Stimulated activated CD8-positive, alpha-beta memory T cell treated with anti-CD3 and anti-CD28 coated beads, Interleukin-7, amount 100 ng/mL, for 24 hours (primary cell): ENCODE measurements at regions not wholly inside any gene's neighbourhood (a gene's known extent, or its start where the extent isn't known, plus 50 kb on each side); places are given as distances from the start of the nearest gene placed in this dataset.

ENCODE experiments used
- DNase-seq: peaks from one replicate; pipeline ENCODE4 v3.0.0-alpha.2; 2020; ENCODE audit warnings: low read depth

DNA sequence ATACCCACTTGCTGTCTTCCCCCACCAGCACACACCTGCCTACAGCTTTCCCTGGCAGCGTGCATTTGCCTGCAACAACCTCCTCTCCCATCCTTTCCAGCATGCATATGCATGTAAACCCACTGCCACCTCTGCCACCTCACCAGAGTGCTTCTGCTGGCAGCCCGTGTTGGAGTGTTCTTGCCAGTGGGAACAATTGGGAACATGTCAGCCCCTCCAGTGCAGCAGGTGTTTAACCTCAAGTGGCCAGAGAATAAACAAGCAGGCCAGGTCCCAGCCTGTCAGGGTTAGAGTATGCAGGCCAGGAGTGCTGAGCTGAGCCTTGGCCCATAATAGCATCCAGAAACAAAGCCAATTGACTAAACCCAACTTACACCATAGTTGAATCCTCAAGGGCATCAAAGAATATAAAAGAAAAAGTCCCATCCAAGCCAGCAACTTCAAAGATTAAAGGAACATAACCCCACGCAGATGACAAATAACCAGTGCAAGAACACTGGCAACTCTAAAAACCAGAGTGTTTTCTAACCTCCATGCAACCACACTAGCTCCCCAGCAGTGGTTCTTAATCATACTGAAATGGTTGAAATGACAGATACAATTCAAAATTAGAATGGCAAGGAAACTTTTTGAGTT is 1212.1 kb upstream of the CITED2 start:
- no peak for DNase-seq

- DNase-seq, result no peak
Measured at GRCh38 chr6:140581601-140582000, 1207.2 kb upstream of the CITED2 start.

DNA sequence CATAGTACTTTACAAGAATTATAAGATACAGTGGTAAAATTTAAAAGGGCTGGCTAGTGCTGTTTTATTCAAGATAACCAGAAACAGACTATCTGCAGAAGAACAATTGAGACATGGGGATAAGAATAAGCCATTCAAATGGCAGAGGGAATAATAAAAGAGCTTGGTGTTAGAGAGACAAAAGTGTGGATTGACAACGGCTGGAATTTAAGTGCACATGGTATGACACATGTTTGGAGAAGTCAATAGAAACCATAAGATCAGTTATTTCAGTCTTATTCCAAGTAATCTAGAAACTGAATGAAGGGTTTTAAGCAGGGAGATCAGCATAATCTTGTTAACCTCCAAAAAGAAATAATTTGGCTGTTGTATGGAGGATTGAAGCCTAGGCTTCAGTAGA is 1205.5 kb upstream of the CITED2 start:
- DNase-seq, result no peak

GRCh38 chr6:140576004-140576555 is 1201.6 kb upstream of the CITED2 start:
- DNase-seq, result no peak

GRCh38 chr6:140572867-140573266 is 1198.4 kb upstream of the CITED2 start:
- no peak for DNase-seq

GRCh38 chr6:140572129-140572528 is 1197.7 kb upstream of the CITED2 start:
- no peak for DNase-seq

DNA sequence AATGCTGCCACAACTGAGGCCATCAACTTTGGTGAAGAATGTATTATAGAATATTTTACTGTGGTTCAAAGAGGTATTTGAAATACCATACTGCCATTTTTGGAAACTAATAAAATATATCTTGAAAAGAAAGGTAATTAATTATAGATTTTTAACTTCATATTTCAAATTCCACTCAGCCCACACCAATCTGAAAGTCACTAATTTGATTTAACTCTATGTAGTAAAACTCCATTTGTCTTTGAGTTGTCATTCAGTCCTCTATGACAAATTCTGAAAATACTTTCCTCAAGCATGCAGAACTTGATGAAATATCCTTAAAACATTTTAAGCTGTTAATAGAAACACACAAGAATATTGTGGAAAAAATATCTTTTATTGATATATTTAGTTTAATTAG is 1196.7 kb upstream of the CITED2 start:
- no peak for DNase-seq

GRCh38 chr6:140567466-140567865 is 1193.0 kb upstream of the CITED2 start:
- DNase-seq, result no peak

- DNase-seq, result no peak
Measured at GRCh38 chr6:140566781-140567277, 1192.4 kb upstream of the CITED2 start.

- no peak for DNase-seq
Measured at GRCh38 chr6:140563728-140564127, 1189.3 kb upstream of the CITED2 start.

GRCh38 chr6:140561701-140562100 is 1187.3 kb upstream of the CITED2 start:
- no peak for DNase-seq

DNA sequence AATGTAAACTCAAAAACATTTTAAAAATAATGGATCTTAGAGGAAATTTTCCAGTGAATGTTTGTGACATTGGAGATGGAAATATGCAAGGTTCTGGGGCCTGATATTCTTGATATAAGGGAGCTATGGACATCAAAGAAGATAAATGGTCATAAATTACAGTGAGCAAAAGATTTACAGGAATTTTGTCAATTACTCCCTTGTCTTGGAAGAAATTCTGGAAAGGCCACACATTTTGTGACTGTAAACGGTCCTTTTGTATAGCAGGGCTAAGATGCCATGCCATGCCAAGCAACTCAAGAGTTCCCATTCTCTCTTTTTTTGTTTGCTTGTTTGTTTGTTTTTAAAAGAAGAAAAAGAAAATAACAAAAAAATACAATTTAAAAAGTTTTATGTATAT is 1186.2 kb upstream of the CITED2 start:
- DNase-seq, result no peak

DNA sequence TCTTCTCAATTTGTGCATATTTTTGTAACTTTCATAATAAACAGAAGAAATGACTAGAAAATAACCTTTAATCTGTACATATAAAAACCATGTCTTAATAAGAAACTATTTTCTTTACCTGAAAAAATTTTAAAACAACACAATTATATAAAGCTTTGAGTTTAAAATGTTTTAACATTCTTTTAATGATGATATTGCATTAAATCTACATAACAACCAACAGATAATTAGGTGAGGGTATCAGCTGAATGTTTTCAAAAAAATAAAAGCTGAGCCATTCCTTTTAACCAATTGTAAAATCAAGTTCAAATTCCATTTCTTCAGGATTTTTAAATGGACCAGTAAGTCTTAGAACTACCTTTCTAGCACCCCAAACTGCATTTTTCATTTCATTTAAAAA is 1185.0 kb upstream of the CITED2 start:
- no peak for DNase-seq

DNA sequence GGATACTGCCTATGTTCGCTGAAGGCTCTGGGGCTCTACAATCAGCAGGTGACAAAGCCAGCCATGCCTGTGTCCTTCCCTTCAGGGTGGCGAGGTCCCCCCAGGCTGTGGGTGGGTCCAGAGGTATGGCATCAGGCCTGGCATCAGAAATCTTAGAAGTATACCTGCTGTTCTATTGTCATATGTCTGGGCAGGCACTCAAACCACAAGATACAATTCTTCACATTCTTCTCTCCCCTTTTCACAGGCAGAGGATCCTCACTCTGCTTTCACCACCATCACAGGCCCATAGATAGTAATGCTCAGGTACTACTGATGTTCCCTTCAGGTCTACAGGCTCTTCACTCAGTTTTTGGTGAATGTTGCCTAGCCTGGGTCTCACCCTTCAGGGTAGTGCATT is 1180.0 kb upstream of the CITED2 start:
- no peak for DNase-seq

- DNase-seq, result no peak
Measured at GRCh38 chr6:140548366-140548765, 1173.9 kb upstream of the CITED2 start.

DNA sequence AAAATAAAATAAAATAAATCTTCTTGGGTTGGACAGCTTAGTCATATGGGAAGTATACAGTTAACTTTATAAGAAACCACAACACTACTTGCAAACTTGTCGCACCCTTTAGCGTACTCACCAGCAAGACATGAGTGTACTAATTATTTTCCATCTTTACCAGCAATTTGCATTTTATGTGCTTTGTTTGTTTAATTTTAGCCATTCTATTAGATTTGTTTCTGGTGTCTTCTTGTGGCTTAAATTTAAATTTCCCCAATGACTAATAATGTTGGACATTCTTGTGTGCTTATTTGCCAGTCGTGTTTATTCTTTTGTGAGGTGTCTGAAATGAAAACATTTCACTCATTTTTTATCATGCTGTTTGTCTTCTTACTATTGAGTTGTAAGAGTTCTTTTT is 1172.2 kb upstream of the CITED2 start:
- DNase-seq, result no peak

- no peak for DNase-seq
Measured at GRCh38 chr6:140544431-140544830, 1170.0 kb upstream of the CITED2 start.

DNA sequence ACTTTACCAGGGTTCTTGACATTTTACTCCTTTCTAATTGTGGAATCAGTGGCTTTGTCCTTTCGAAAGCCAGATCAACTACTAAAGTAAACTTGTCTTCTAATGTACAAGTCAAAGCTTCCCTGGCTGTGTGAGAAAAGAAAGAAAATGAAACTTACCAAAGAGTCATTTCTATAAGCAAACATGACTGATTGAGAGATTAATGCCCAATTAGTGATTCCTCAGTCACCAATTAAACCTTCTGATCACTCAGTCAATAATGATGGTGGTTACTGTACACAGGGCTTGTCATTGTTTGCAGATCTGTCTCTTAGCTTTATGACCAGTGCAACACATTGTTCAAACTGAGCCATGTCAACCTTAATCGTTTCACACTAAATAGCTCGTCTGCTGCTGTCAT is 1168.4 kb upstream of the CITED2 start:
- DNase-seq, result no peak

DNA sequence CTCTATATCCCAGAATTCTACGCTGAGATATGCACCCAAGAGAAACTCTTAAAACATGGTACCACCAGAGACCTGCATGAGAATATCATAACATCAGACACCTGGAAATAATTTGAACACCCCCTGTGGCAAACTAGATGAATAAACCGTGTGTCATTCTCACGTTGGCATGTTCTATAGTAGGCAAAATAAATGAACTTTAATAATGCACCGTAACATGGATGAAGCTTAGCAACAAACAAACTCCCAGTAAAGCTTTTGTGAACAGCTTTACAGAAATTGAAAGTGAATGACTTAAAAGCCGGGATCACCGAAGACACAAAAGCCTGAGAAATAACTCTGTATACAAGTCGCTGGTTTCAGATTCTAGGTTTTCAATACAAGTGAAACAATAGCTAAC is 1166.8 kb upstream of the CITED2 start:
- no peak for DNase-seq

DNA sequence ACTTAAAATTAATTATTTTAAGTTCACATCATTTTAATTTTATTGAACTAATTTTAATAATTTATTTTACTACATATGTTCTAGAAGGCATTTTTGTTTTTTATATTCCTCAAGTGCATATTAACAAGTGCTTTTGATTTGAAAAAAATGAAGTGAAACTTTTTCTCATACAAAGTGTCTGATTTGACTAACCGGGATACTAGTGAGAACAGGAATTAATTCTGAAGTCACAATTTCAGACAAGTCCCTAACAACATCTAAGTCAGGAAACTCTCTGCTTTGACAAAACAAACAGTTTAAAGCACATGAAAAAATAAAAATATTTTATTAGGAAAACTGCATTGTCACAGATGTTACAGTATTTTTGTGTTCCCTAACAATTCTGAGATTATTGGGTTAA is 1166.3 kb upstream of the CITED2 start:
- DNase-seq, result no peak

DNA sequence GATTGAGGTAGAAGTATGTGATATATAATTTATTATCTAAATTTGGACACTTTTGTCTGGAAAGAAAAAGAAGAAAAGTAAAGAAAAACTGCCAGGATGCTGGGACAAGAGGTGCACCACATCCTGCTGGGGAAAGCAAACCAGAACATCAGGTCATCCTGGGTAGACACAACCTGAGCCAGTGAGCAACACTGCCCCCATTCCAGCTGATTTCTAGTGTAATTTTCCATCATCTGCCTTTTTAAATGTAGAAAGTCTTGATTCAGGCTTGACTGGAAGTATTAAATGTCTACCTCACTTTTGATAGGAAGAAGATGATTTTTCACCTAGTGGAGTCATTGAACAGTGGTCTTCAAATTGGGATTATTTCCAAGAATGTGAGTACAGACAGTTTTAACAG is 1164.5 kb upstream of the CITED2 start:
- DNase-seq, result no peak

DNA sequence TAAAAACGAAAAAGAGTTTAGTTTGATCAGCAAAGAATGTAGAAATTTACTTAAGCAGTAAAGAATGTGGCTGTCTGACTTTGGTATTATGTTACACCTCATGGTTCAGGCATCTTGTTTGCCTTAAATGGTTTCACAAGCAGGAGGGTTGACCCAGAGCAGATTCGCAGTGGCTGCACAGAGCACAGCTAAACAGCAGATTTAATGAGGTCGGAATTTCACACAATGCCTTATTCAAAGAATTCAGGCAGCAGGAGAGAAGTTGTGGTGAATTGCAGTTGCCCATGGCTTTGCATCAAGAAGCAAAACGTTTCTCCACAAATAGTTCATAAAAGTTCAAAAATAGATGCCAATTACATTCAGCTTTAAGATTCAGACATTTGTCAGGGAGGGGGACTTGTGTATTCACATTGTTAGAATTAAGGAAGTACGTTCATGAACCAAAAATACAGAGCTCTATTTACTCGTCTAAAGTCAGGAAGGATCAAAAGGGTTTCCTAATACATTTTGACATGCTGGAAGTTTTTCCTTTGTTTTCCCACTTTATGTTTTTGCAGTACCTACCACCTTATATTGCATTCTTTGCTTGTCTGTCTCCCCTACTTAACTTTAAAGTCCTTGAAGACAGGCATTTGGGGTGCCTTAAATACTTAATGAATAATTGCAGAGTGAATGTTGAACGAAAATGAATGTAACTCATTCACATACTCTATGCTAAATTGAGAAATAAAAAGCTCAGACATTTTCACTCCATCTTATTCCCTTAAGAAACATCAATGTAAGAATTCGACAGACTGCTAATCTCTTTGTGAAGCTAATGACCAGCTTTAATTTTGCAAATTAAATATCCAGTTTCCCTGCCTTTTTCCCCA is 1163.6 kb upstream of the CITED2 start:
- no peak for DNase-seq

GRCh38 chr6:140537211-140537610 is 1162.8 kb upstream of the CITED2 start:
- DNase-seq, result no peak
